ENCODE measurements at regions not wholly inside any gene's neighbourhood (a gene's known extent, or its start where the extent isn't known, plus 50 kb on each side); places are given as distances from the start of the nearest gene placed in this dataset.

- TF ChIP-seq, protein P1, sequence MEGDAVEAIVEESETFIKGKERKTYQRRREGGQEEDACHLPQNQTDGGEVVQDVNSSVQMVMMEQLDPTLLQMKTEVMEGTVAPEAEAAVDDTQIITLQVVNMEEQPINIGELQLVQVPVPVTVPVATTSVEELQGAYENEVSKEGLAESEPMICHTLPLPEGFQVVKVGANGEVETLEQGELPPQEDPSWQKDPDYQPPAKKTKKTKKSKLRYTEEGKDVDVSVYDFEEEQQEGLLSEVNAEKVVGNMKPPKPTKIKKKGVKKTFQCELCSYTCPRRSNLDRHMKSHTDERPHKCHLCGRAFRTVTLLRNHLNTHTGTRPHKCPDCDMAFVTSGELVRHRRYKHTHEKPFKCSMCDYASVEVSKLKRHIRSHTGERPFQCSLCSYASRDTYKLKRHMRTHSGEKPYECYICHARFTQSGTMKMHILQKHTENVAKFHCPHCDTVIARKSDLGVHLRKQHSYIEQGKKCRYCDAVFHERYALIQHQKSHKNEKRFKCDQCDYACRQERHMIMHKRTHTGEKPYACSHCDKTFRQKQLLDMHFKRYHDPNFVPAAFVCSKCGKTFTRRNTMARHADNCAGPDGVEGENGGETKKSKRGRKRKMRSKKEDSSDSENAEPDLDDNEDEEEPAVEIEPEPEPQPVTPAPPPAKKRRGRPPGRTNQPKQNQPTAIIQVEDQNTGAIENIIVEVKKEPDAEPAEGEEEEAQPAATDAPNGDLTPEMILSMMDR (IDR thresholded peaks at IDR 0.05): no peak
- no peak for TF ChIP-seq EZH2 (IDR thresholded peaks at IDR 0.05; ENCODE audit: borderline replicate concordance, insufficient read depth, low read depth, low read length, poor library complexity, severe bottlenecking)
Observed at GRCh38 chr6:133190912-133191311, 50.2 kb upstream of the EYA4 start.
